SU-DHL-6 (cell line): ENCODE measurements at regions not wholly inside any gene's neighbourhood (a gene's known extent, or its start where the extent isn't known, plus 50 kb on each side); places are given as distances from the start of the nearest gene placed in this dataset.

Experiments used
- CTCF ChIP-seq: fragments of 200-600 bp; sonication (generic); IDR thresholded peaks from one replicate; pipeline ENCODE4 v1.5.1; 2017; ENCODE audit warnings: antibody characterized with exemption, mild to moderate bottlenecking, low read length, moderate library complexity; ENCODE audit not compliant: insufficient read depth, poor library complexity, severe bottlenecking
- EZH2phosphoT487 ChIP-seq: fragments of 200-600 bp; sonication (generic), shearing (Covaris generic); conservative IDR thresholded peaks from 2 replicates; pipeline ENCODE4 v1.6.1; 2018; ENCODE audit warnings: mild to moderate bottlenecking, antibody characterized with exemption, low read length, moderate library complexity, mixed read lengths

- TF ChIP-seq CTCF: no peak
- TF ChIP-seq EZH2phosphoT487: no peak
Observed at GRCh38 chr2:8026381-8026780, 655.5 kb upstream of the ID2 start.
